GM12878 (cell line): ENCODE measurements at regions not wholly inside any gene's neighbourhood (a gene's known extent, or its start where the extent isn't known, plus 50 kb on each side); places are given as distances from the start of the nearest gene placed in this dataset.

ENCODE experiments used
- ATAC-seq: fragments of 200-7000 bp; cut with Tn5 transposase; 3 replicates; pipeline ENCODE4 v1.9.1; 2020; ENCODE audit warnings: mild to moderate bottlenecking, moderate library complexity
- BruUV-seq: library from RNA; stranded (reverse); fragments of 400-500 nt; replicated peaks from 2 replicates; lab custom pipeline; 2021; lab: Mats Ljungman, UMichigan
- CTCF ChIA-PET: fragments of 300-600 bp; sonication (Branson Sonifier 250); formaldehyde crosslinking; extraction: SDS; loops from one replicate; lab custom pipeline; 2021; ENCODE audit warnings: inconsistent platforms; lab: Yijun Ruan, JAX
- POLR2A ChIA-PET: fragments of 350-600 bp; formaldehyde crosslinking; extraction: SDS; loops from one replicate; lab custom pipeline; 2021; ENCODE audit warnings: inconsistent platforms; lab: Charles Lee
- RAD21 ChIA-PET: fragments of 300-600 bp; sonication (Branson Sonifier 250); formaldehyde crosslinking; loops from one replicate; lab custom pipeline; 2023; ENCODE audit warnings: antibody characterized with exemption; ENCODE audit not compliant: unreplicated experiment; lab: Charles Lee
- SMC1A ChIA-PET: fragments of 300-600 bp; sonication (Branson Sonifier 250); formaldehyde crosslinking; loops from one replicate; lab custom pipeline; 2023; ENCODE audit not compliant: unreplicated experiment, uncharacterized antibody; lab: Charles Lee
- DNase-seq: peaks from one replicate; pipeline ENCODE4 v3.0.0-alpha.2; 2011; ENCODE audit warnings: low read depth, low spot score
- FAIRE-seq: peaks from 3 replicates; lab custom pipeline; 2011; peaks lifted over from hg19 to GRCh38; lab: Jason Lieb, UNC
- H2AFZ ChIP-seq: 2 replicates; pipeline ENCODE4 v1.6.0; 2011; ENCODE audit warnings: low read depth, low read length, control low read depth; ENCODE audit not compliant: control insufficient read depth
- H3K27ac ChIP-seq: 2 replicates; pipeline ENCODE4 v1.5.1; 2011; ENCODE audit warnings: control low read depth; ENCODE audit not compliant: control insufficient read depth, insufficient read depth
- H3K27me3 ChIP-seq, 2 experiments: replicated peaks in 1 of 2; 2 replicates each; pipeline versions ENCODE4 v1.6.0 to v1.6.1; 2011; ENCODE audit warnings: low read length in 1 of 2; ENCODE audit not compliant: control insufficient read depth in 2 of 2, insufficient read depth in 2 of 2
- H3K36me3 ChIP-seq, 2 experiments: 2 replicates each; pipeline ENCODE4 v1.5.1; 2011; ENCODE audit warnings: low read length in 1 of 2; ENCODE audit not compliant: control insufficient read depth in 2 of 2, insufficient read depth in 2 of 2
- H3K4me1 ChIP-seq: 2 replicates; pipeline ENCODE4 v1.6.1; 2011; ENCODE audit warnings: mild to moderate bottlenecking, low read length, moderate library complexity, mixed read lengths; ENCODE audit not compliant: control insufficient read depth, insufficient read depth
- H3K4me2 ChIP-seq: 2 replicates; pipeline ENCODE4 v1.6.0; 2011; ENCODE audit warnings: control low read depth; ENCODE audit not compliant: control insufficient read depth, insufficient read depth
- H3K4me3 ChIP-seq: fragments of 200-600 bp; sonication (generic); 2 replicates; pipeline ENCODE4 v1.5.1; 2016
- H3K79me2 ChIP-seq: 2 replicates; pipeline ENCODE4 v1.6.0; 2011; ENCODE audit warnings: low read length; ENCODE audit not compliant: control insufficient read depth, insufficient read depth
- H3K9ac ChIP-seq: 2 replicates; pipeline ENCODE4 v1.8.0; 2011; ENCODE audit warnings: low read length, control low read depth, mixed read lengths; ENCODE audit not compliant: control insufficient read depth, insufficient read depth
- H3K9me3 ChIP-seq: replicated peaks from 3 replicates; pipeline ENCODE4 v1.5.1; 2011; ENCODE audit warnings: mild to moderate bottlenecking, low read length; ENCODE audit not compliant: control insufficient read depth, insufficient read depth
- H4K20me1 ChIP-seq: 2 replicates; pipeline ENCODE4 v1.6.0; 2011; ENCODE audit not compliant: control insufficient read depth, insufficient read depth
- BMI1 ChIP-seq: fragments of 450-650 bp; IDR thresholded peaks from 2 replicates; pipeline ENCODE4 v1.6.1; 2016; ENCODE audit warnings: mild to moderate bottlenecking, moderate library complexity, borderline replicate concordance
- CHD4 ChIP-seq: fragments of 200-600 bp; sonication (generic); IDR thresholded peaks from 2 replicates; pipeline ENCODE4 v1.6.1; 2016; ENCODE audit warnings: mild to moderate bottlenecking
- HCFC1 ChIP-seq: fragments of 150-350 bp; IDR thresholded peaks from 2 replicates; pipeline ENCODE4 v1.6.1; 2014; ENCODE audit warnings: low read length
- IRF4 ChIP-seq: IDR thresholded peaks from 2 replicates; pipeline ENCODE4 v1.6.1; 2011; ENCODE audit warnings: low read depth, low read length
- KAT2A ChIP-seq: conservative IDR thresholded peaks from 2 replicates; pipeline ENCODE4 v1.6.1; 2011; ENCODE audit warnings: low read depth, low read length; ENCODE audit not compliant: control insufficient read depth
- NFIC ChIP-seq: IDR thresholded peaks from 2 replicates; pipeline ENCODE4 v1.6.1; 2012; ENCODE audit warnings: low read depth, mild to moderate bottlenecking, inconsistent platforms, low read length, moderate library complexity
- NRF1 ChIP-seq: conservative IDR thresholded peaks from 2 replicates; pipeline ENCODE4 v1.6.1; 2011; ENCODE audit warnings: mild to moderate bottlenecking, low read depth, low read length, improper control_type of control experiment
- POLR2AphosphoS5 ChIP-seq: IDR thresholded peaks from 2 replicates; pipeline ENCODE4 v1.6.1; 2011; ENCODE audit warnings: mild to moderate bottlenecking, low read length, inconsistent platforms
- RAD21 ChIP-seq: IDR thresholded peaks from 2 replicates; pipeline ENCODE4 v1.6.1; 2011; ENCODE audit warnings: mild to moderate bottlenecking, low read depth, low read length, moderate library complexity; ENCODE audit not compliant: insufficient read depth
- SMARCA5 ChIP-seq: fragments of 450-650 bp; IDR thresholded peaks from 2 replicates; pipeline ENCODE4 v1.6.1; 2017; ENCODE audit warnings: mild to moderate bottlenecking
- SMC3 ChIP-seq: IDR thresholded peaks from 2 replicates; pipeline ENCODE4 v1.6.1; 2011; ENCODE audit warnings: low read length, improper control_type of control experiment, borderline replicate concordance
- STAT1 ChIP-seq: fragments of 450-650 bp; conservative IDR thresholded peaks from 2 replicates; pipeline ENCODE4 v1.6.1; 2014; ENCODE audit warnings: antibody characterized with exemption, mild to moderate bottlenecking
- YBX1 ChIP-seq: fragments of 450-650 bp; IDR thresholded peaks from 2 replicates; pipeline ENCODE4 v1.6.1; 2016; ENCODE audit warnings: antibody characterized with exemption
- ZNF384 ChIP-seq: IDR thresholded peaks from 2 replicates; pipeline ENCODE4 v1.6.1; 2012; ENCODE audit warnings: low read depth, mild to moderate bottlenecking, low read length, improper control_type of control experiment, borderline replicate concordance
- WGBS: methylation state at CpG from one replicate; pipeline ENCODE4 v1.1.6; 2016; ENCODE audit warnings: low lambda C conversion rate; ENCODE audit not compliant: insufficient replicate concordance, insufficient coverage; ENCODE audit errors: missing lambda C conversion rate; 5-methylcytosine and 5-hydroxymethylcytosine counted together
- in situ Hi-C: fragments of 300-500 bp; cut with MboI; formaldehyde crosslinking; loops from 9 replicates; pipeline ENCODE4 v1.14.3; 2018; ENCODE audit warnings: mixed read lengths
- intact Hi-C: fragments of 100-400 bp; cut with micrococcal nuclease; formaldehyde crosslinking; loops from one replicate; pipeline ENCODE4 v1.14.2; 2022; ENCODE audit not compliant: unreplicated experiment
- TF ChIP-seq, protein P1 (sequence below): fragments of 450-650 bp; IDR thresholded peaks from 2 replicates; pipeline ENCODE4 v1.6.1; 2017; ENCODE audit warnings: antibody characterized with exemption, mild to moderate bottlenecking, moderate library complexity
- TF ChIP-seq, protein P2 (sequence below): fragments of 450-650 bp; formaldehyde crosslinking; IDR thresholded peaks from 2 replicates; pipeline ENCODE4 v1.4.0; 2022; ENCODE audit warnings: mild to moderate bottlenecking, moderate library complexity
- TF ChIP-seq, protein P3 (sequence below): IDR thresholded peaks from 2 replicates; pipeline ENCODE4 v1.6.1; 2012; ENCODE audit warnings: low read depth, low read length, improper control_type of control experiment
- TF ChIP-seq, protein P4 (sequence below): IDR thresholded peaks from 2 replicates; pipeline ENCODE4 v1.6.1; 2011; ENCODE audit warnings: low read depth, low read length, improper control_type of control experiment, borderline replicate concordance

DNA sequence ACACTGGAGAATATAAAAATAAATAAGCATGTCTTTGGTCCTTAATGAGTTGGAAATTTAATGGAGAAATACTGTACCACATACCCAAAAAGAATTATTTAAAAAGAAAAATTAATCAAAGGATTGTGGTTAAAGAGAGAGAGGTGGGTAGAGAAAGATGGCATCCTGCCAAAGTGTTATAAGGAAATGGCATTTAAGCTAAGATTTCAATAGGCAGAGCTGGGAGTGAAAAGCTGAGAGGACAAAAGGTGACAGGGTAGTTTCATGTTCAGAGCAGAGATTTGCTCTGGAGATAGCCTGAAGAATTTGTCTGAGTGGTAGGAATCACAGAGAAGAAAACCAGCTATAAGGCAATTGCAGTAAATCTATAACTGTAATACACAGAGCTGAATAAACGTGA, 181.0 kb downstream of the SI start:
- BruUV-seq = no TSS peak
- in situ Hi-C loops = no loop called here

More for the DNA sequence above, 181.0 kb downstream of the SI start:
- ATAC-seq = no peak
- no peak for DNase-seq
- FAIRE-seq = no peak
- ChIA-PET SMC1A (interaction anchor here (0.6 kb wide), 1 partner anchor 1317 kb away, joined by 3 read pairs; no protein-coding TSS in a partner anchor), RAD21 (no interaction called here), POLR2A (no interaction called here), CTCF (interaction anchor here (0.6 kb wide), 1 partner anchor 17 kb away, joined by 3 read pairs; no protein-coding TSS in a partner anchor)
- TF ChIP-seq RAD21 = no peak
- no peak for TF ChIP-seq SMARCA5
- TF ChIP-seq, protein P1, sequence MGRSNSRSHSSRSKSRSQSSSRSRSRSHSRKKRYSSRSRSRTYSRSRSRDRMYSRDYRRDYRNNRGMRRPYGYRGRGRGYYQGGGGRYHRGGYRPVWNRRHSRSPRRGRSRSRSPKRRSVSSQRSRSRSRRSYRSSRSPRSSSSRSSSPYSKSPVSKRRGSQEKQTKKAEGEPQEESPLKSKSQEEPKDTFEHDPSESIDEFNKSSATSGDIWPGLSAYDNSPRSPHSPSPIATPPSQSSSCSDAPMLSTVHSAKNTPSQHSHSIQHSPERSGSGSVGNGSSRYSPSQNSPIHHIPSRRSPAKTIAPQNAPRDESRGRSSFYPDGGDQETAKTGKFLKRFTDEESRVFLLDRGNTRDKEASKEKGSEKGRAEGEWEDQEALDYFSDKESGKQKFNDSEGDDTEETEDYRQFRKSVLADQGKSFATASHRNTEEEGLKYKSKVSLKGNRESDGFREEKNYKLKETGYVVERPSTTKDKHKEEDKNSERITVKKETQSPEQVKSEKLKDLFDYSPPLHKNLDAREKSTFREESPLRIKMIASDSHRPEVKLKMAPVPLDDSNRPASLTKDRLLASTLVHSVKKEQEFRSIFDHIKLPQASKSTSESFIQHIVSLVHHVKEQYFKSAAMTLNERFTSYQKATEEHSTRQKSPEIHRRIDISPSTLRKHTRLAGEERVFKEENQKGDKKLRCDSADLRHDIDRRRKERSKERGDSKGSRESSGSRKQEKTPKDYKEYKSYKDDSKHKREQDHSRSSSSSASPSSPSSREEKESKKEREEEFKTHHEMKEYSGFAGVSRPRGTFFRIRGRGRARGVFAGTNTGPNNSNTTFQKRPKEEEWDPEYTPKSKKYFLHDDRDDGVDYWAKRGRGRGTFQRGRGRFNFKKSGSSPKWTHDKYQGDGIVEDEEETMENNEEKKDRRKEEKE = no peak
- no peak for TF ChIP-seq ZNF384
- TF ChIP-seq POLR2AphosphoS5 = no peak
- TF ChIP-seq, protein P2, sequence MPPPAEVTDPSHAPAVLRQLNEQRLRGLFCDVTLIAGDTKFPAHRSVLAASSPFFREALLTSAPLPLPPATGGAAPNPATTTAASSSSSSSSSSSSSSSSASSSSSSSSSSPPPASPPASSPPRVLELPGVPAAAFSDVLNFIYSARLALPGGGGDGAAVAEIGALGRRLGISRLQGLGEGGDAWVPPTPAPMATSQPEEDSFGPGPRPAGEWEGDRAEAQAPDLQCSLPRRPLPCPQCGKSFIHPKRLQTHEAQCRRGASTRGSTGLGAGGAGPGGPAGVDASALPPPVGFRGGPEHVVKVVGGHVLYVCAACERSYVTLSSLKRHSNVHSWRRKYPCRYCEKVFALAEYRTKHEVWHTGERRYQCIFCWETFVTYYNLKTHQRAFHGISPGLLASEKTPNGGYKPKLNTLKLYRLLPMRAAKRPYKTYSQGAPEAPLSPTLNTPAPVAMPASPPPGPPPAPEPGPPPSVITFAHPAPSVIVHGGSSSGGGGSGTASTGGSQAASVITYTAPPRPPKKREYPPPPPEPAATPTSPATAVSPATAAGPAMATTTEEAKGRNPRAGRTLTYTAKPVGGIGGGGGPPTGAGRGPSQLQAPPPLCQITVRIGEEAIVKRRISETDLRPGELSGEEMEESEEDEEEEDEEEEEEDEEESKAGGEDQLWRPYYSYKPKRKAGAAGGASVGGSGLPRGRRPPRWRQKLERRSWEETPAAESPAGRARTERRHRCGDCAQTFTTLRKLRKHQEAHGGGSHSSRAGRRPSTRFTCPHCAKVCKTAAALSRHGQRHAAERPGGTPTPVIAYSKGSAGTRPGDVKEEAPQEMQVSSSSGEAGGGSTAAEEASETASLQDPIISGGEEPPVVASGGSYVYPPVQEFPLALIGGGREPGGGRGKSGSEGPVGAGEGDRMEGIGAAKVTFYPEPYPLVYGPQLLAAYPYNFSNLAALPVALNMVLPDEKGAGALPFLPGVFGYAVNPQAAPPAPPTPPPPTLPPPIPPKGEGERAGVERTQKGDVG (CRISPR knock-in tag) = no peak
- TF ChIP-seq KAT2A = no peak
- TF ChIP-seq HCFC1 = no peak
- TF ChIP-seq, protein P3, sequence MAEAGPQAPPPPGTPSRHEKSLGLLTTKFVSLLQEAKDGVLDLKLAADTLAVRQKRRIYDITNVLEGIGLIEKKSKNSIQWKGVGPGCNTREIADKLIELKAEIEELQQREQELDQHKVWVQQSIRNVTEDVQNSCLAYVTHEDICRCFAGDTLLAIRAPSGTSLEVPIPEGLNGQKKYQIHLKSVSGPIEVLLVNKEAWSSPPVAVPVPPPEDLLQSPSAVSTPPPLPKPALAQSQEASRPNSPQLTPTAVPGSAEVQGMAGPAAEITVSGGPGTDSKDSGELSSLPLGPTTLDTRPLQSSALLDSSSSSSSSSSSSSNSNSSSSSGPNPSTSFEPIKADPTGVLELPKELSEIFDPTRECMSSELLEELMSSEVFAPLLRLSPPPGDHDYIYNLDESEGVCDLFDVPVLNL = no peak
- no peak for TF ChIP-seq NRF1
- TF ChIP-seq SMC3 = no peak
- TF ChIP-seq STAT1 = no peak
- TF ChIP-seq CHD4 = no peak
- TF ChIP-seq, protein P4, sequence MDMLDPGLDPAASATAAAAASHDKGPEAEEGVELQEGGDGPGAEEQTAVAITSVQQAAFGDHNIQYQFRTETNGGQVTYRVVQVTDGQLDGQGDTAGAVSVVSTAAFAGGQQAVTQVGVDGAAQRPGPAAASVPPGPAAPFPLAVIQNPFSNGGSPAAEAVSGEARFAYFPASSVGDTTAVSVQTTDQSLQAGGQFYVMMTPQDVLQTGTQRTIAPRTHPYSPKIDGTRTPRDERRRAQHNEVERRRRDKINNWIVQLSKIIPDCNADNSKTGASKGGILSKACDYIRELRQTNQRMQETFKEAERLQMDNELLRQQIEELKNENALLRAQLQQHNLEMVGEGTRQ = no peak
- TF ChIP-seq NFIC = no peak
- no peak for TF ChIP-seq IRF4
- no peak for TF ChIP-seq YBX1
- TF ChIP-seq BMI1 = no peak
- 25% methylated on average over 1 of the region's 1 CpG for WGBS
- no peaks in the 10 kb centered on the region for H3K4me1 ChIP-seq
- no peak overlapping the region for H3K27ac ChIP-seq
- no peaks in the 10 kb centered on the region for H3K36me3 ChIP-seq
- no peak overlapping the region for H2AFZ ChIP-seq
- H3K79me2 ChIP-seq = no peaks in the 10 kb centered on the region
- H3K27me3 ChIP-seq = no peaks in the 10 kb centered on the region
- no peak overlapping the region for H3K4me3 ChIP-seq
- H3K4me2 ChIP-seq = no peak overlapping the region
- no peaks in the 10 kb centered on the region for H3K9me3 ChIP-seq
- intact Hi-C loops = no loop called here
- H3K9ac ChIP-seq = no peak overlapping the region
- H4K20me1 ChIP-seq = no peaks in the 10 kb centered on the region
